Prostate gland (tissue), 2 donors: ENCODE measurements at regions not wholly inside any gene's neighbourhood (a gene's known extent, or its start where the extent isn't known, plus 50 kb on each side); places are given as distances from the start of the nearest gene placed in this dataset.

Experiments
- DNase-seq: peaks from one replicate; pipeline ENCODE4 v3.0.0-alpha.2; 2019; ENCODE audit warnings: low spot score
- H3K27ac ChIP-seq, 2 donors: fragments of 200-600 bp; sonication (generic); 2 replicates each; pipeline ENCODE4 v1.5.1; 2017 to 2019
- H3K27me3 ChIP-seq: fragments of 200-600 bp; sonication (generic); replicated peaks from 2 replicates; pipeline ENCODE4 v1.5.1; 2019; ENCODE audit not compliant: insufficient read depth
- H3K36me3 ChIP-seq, 2 donors: fragments of 200-600 bp; sonication (generic); 1 replicate in 1 of 2; 2 replicates in 1 of 2; pipeline versions ENCODE4 v1.5.1 to v1.8.1; 2017 to 2019
- H3K4me1 ChIP-seq: fragments of 200-600 bp; sonication (generic); replicated peaks from 2 replicates; pipeline ENCODE4 v1.5.1; 2019
- H3K4me3 ChIP-seq, 2 donors: fragments of 200-600 bp; sonication (generic); 2 replicates each; pipeline ENCODE4 v1.5.1; 2017 to 2019
- H3K9me3 ChIP-seq: fragments of 200-600 bp; sonication (generic); 2 replicates; pipeline ENCODE4 v1.5.1; 2017
- POLR2A ChIP-seq: fragments of 450-650 bp; IDR thresholded peaks from one replicate; pipeline ENCODE4 v1.6.1; 2016; ENCODE audit warnings: antibody characterized with exemption, mild to moderate bottlenecking
- POLR2AphosphoS5 ChIP-seq: sonication (generic); formaldehyde crosslinking; IDR thresholded peaks from one replicate; pipeline ENCODE4 v1.6.1; 2017; ENCODE audit warnings: antibody characterized with exemption
- WGBS: methylation state at CpG from one replicate; pipeline ENCODE4 v1.1.5; 2018; 5-methylcytosine and 5-hydroxymethylcytosine counted together
- intact Hi-C: fragments of 100-400 bp; cut with DNase I; formaldehyde crosslinking; loops from one replicate; pipeline ENCODE4 v1.14.2; 2022
- TF ChIP-seq, protein P1 (sequence below), 4 experiments: fragments of 200-600 bp in 2 of 4; fragments of 450-650 bp in 2 of 4; sonication (generic) in 2 of 4; IDR thresholded peaks; 1 replicate in 3 of 4; 2 replicates in 1 of 4; pipeline ENCODE4 v1.5.1; 2016 to 2019; ENCODE audit warnings: antibody characterized with exemption in 4 of 4, mild to moderate bottlenecking in 2 of 4, moderate library complexity in 2 of 4

DNA sequence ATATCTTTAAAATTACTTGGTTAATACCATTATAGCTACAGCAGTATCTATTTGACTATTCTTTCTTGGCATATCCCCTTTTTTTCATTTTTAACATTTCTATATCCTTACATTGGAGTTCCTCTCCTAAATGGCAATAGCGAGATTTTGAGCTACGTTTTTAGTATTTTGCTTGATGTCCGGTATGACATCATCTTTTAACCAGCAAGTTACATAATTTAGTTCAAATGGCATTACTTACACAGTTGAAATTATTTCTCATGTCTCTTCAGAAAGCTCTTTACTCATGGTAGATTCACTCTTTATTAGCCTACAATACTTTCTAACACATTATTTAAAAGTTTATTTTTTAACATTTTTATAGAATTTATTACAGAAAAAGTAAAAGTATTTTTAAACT is 701.7 kb upstream of the EPHA7 start:
- no peaks in the 10 kb centered on the region for H3K36me3 ChIP-seq
- 88% methylated on average over 3 of the region's 3 CpGs for WGBS
- no peaks in the 10 kb centered on the region for H3K9me3 ChIP-seq
- no peaks in the 10 kb centered on the region for H3K27me3 ChIP-seq
- no peak overlapping the region for H3K4me3 ChIP-seq
- no peak for DNase-seq
- intact Hi-C loops, result no loop called here
- TF ChIP-seq, protein P1, sequence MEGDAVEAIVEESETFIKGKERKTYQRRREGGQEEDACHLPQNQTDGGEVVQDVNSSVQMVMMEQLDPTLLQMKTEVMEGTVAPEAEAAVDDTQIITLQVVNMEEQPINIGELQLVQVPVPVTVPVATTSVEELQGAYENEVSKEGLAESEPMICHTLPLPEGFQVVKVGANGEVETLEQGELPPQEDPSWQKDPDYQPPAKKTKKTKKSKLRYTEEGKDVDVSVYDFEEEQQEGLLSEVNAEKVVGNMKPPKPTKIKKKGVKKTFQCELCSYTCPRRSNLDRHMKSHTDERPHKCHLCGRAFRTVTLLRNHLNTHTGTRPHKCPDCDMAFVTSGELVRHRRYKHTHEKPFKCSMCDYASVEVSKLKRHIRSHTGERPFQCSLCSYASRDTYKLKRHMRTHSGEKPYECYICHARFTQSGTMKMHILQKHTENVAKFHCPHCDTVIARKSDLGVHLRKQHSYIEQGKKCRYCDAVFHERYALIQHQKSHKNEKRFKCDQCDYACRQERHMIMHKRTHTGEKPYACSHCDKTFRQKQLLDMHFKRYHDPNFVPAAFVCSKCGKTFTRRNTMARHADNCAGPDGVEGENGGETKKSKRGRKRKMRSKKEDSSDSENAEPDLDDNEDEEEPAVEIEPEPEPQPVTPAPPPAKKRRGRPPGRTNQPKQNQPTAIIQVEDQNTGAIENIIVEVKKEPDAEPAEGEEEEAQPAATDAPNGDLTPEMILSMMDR (IDR thresholded peaks at IDR 0.05), result no peak
- TF ChIP-seq POLR2AphosphoS5, result no peak
- no peak for TF ChIP-seq POLR2A
- H3K4me1 ChIP-seq, result no peaks in the 10 kb centered on the region
- no peak overlapping the region for H3K27ac ChIP-seq

DNA sequence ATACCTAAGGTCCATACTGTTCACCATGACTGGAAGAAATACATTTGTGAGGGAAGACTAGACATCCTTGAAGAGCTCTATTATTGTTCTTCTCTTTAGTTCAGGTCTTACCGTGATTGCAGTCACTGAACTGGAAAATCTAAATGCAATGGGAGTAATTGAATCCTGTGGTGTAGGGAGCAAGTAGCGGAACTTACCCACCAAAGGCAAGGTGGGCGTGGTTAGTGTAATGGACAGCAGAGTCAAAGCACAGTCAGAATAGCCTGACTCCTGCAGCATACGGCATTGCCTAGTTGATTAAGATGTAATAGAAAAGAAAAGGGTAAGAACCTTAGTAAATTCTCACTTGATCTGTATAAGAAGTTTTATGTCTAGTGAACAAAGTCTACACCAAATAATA is 679.7 kb upstream of the EPHA7 start:
- intact Hi-C loops, result no loop called here
- Histone ChIP-seq H3K27me3 (no peaks in the 10 kb centered on the region), H3K4me1 (no peaks in the 10 kb centered on the region), H3K9me3 (no peaks in the 10 kb centered on the region), H3K27ac (no peak overlapping the region), H3K36me3 (no peaks in the 10 kb centered on the region), H3K4me3 (no peak overlapping the region)
- TF ChIP-seq POLR2A (no peak), POLR2AphosphoS5 (no peak)
- TF ChIP-seq, protein P1 (IDR thresholded peaks at IDR 0.05), result no peak
- WGBS, result 87% methylated on average over 4 of the region's 4 CpGs
- no peak for DNase-seq

DNA sequence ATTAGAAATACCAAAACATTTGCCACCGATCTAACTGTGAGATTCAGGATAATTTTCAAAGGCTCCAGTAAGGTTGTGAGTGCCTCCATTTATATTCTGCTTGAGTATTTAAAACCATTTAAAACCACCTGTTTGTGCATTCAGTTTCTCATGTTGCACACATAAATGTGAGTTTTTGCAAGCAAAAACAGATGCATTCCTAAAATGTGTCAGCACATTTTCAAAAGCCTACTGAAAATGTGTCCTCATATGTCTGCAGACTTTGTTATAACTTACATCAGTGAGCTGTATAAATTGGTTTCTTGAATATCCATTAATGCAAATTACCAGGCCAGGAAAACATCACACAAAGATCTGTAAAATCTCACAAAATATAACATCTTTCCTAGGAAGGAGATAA is 676.6 kb upstream of the EPHA7 start:
- no peaks in the 10 kb centered on the region for H3K27me3 ChIP-seq
- H3K36me3 ChIP-seq, result no peaks in the 10 kb centered on the region
- DNase-seq, result no peak
- no peak overlapping the region for H3K4me3 ChIP-seq
- no peak for TF ChIP-seq POLR2A
- TF ChIP-seq POLR2AphosphoS5, result no peak
- TF ChIP-seq, protein P1 (IDR thresholded peaks at IDR 0.05), result no peak
- intact Hi-C loops, result no loop called here
- no peaks in the 10 kb centered on the region for H3K4me1 ChIP-seq
- 40% methylated on average over 1 of the region's 1 CpG for WGBS
- no peaks in the 10 kb centered on the region for H3K9me3 ChIP-seq
- H3K27ac ChIP-seq, result no peak overlapping the region

DNA sequence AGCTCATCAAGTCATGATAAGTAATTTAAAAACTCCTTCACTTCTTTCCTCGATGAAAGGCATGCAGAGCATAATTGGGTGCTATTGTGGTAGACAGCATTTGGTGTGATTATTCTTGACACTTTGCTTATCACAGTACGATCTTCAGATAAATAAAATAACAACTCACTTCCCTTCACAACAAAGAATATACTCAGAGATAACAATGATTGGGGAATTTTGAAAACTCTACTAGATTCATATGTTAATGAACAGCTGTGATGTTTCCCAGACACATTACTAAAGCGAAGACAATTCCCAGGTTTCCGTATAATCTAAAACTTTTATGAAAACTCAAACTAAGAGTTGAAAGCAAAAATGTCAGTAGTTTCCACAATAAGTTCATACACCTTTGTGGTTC is 670.6 kb upstream of the EPHA7 start:
- TF ChIP-seq POLR2A (no peak), POLR2AphosphoS5 (no peak)
- TF ChIP-seq, protein P1 (IDR thresholded peaks at IDR 0.05), result no peak
- Histone ChIP-seq H3K4me1 (no peaks in the 10 kb centered on the region), H3K9me3 (no peaks in the 10 kb centered on the region), H3K27ac (no peak overlapping the region), H3K27me3 (no peaks in the 10 kb centered on the region), H3K36me3 (no peaks in the 10 kb centered on the region), H3K4me3 (no peak overlapping the region)
- WGBS, result 53% methylated on average over 4 of the region's 4 CpGs
- no peak for DNase-seq
- intact Hi-C loops, result no loop called here

DNA sequence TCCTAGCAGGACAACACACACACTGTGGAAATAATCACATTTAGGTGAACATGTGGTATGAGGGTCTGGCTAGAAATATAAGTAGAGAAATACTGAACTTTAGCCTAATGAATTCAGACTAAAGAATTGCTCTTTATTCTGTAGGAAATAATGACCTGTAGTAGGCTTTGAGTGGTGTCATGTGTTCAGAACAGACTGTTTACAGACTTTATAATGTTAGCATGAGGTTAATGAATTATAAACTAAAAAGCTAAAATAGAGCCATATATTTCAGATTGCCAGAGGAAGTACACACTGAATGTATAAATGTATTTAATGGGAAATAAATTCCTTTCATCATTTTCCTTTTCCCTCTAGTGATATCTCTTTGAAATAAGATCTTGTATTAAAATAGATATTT is 669.5 kb upstream of the EPHA7 start:
- TF ChIP-seq POLR2A (no peak), POLR2AphosphoS5 (no peak)
- TF ChIP-seq, protein P1 (IDR thresholded peaks at IDR 0.05), result no peak
- intact Hi-C loops, result no loop called here
- no peaks in the 10 kb centered on the region for H3K9me3 ChIP-seq

More for the DNA sequence above, 669.5 kb upstream of the EPHA7 start:
- Histone ChIP-seq H3K27ac (no peak overlapping the region), H3K36me3 (no peaks in the 10 kb centered on the region), H3K27me3 (no peaks in the 10 kb centered on the region), H3K4me1 (no peaks in the 10 kb centered on the region), H3K4me3 (no peak overlapping the region)
- DNase-seq, result no peak
